Activated CD4-positive, alpha-beta T cell treated with anti-CD3 and anti-CD28 coated beads, Interleukin-10, Interleukin-2, amounts not matched to agents 100 ng/mL and 50 ng/mL, durations not matched to agents 16 hours and 8 hours (primary cell): ENCODE measurements at regions not wholly inside any gene's neighbourhood (a gene's known extent, or its start where the extent isn't known, plus 50 kb on each side); places are given as distances from the start of the nearest gene placed in this dataset.

ENCODE experiments used
- DNase-seq: peaks from one replicate; pipeline ENCODE4 v3.0.0-alpha.2; 2020

GRCh38 chr6:18675881-18676280 is 288.7 kb downstream of the RNF144B start:
- DNase-seq, result no peak

DNA sequence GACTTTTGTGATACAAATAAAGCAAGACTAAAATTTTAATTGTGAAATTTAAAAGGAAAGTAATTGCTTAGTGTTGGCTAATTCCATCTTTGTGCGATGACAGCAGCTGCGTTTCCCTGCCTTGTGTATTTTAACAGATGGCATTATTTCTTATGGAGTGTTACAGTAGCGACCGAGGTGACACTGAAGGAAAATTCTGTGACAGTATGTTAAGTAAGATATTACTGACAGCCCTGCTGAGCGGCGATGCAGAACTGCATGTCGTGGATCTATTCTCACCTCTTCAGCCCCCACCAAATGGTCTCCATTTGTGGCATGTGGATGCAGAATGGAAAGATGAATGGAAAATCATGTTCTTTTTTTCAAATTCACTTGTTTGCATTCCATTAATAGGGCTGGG is 289.4 kb downstream of the RNF144B start:
- DNase-seq, result no peak

DNA sequence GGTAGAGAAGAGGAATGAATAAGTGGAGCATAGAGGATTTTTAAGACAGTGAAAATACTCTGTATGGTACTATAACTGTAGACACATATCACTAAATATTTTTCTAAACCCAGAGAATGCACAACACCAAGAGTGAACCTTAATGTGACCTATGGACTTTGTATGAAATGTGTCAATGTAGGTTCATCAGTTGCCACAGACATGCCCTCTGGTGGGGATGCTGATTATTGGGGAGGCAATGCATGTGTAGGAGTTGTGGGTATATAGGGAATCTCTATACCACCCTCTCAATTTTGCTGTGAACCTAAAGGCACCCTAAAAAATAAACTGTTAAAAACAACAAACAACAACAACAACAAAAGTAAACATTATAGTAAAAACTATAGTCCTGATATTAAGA is 293.7 kb downstream of the RNF144B start:
- no peak for DNase-seq

- no peak for DNase-seq
Measured at GRCh38 chr6:18681832-18682503, 294.8 kb downstream of the RNF144B start.

DNA sequence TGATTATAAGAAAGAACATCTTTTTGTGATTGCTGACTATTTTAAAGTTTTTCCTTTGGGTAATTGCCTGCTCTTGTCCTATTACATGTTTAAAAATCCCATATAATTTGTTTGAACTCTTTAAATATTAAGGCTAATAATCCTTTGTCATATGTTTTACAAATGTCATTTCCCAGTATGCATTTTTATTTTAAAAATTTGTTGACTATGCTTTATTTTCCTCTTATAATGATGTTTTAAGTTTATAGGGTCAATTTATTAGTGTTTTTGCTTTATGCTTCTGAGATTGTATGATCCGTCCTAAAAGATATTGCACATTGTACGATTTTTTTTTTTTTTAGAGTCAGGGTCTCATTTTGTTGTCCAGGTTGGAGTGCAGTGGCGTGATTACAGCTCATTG is 297.2 kb downstream of the RNF144B start:
- DNase-seq, result no peak

- no peak for DNase-seq
Measured at GRCh38 chr6:18692929-18693685, 306.0 kb downstream of the RNF144B start.

GRCh38 chr6:18693881-18694280 is 306.7 kb downstream of the RNF144B start:
- DNase-seq, result no peak

- no peak for DNase-seq
Measured at GRCh38 chr6:18703546-18703945, 316.4 kb downstream of the RNF144B start.

DNA sequence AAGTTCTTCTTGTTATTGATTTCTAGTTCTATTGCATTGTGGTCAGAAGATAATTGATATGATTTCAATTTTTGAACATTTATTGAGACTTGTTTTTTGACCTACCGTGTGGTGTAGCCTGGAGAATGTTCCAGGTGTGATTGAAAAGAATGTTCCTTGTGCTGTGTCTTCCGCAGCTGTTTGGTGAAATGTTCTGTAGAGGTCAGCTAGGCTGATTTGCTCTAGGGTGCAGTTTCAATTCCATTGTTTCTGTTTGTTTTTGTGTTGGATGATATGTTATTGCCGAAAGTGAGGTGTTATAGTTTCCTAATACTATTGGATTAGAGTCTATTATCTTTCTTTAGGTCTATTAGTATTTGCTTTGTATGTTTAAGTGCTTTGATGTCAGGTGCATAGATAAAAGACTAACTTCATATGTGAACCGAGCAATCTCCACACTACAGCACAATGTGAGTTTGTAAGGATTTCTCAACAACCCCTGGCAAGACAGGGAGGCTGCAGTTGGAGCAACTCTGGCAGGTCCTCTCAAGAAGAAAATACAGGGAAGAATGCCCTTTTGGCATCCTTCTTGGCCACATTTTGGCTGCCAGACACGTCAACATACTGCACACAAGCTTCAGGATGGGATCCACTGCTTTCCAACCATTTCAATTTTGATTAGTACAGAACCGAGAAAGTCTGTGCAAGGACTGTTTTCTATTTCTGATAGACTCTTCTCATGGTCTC is 320.7 kb downstream of the RNF144B start:
- DNase-seq, result no peak

DNA sequence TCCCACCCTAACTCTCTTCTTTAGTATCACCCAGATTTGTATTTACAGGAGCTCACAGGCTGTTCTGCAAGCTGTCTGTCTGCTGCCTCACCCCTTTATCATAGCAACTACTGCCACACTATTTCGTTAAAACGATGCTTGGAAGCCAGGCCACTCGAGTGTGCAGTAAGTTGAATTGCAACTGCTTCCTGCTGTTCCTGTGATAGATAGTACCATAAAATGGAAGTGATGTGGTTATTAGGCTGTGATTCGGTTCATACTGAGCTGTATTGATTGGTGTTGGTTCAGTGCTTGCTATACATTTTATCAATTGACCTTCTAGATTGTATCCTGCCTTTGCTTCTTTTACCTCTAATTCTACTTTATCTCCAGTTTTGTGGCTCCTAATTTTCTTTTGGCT is 325.4 kb downstream of the RNF144B start:
- DNase-seq, result no peak

GRCh38 chr6:18720075-18720474 is 332.9 kb downstream of the RNF144B start:
- DNase-seq, result no peak

- DNase-seq, result no peak
Measured at GRCh38 chr6:18724056-18724455, 336.9 kb downstream of the RNF144B start.

- DNase-seq, result no peak
Measured at GRCh38 chr6:18725449-18725848, 338.3 kb downstream of the RNF144B start.

DNA sequence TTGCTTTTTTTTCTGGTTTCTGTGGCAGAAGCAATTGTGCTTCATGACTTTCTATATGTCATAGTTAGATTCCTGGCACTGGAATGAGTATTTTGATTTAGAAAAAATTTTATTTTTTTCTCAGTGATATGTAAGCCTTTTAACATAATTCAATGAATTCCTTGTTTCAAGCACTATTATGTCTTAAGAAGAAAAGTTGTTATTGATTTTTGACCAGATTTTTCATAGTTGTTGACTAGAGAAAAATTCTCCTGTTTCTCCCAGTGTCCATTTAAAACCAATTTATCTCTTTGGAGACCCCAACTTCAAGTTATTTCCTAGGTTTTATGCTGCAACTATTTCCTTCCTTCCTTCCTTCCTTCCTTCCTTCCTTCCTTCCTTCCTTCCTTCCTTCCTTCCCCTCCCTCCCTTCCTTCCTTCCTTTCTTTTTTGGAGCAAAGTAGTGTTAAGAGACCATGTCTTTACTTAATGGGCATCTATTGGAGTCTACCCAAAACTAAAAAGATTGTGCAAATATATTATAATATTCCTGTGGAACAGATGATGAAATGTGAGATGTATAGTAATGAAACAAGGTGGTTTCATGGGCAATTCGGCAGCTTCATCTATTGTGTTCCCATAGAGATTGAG is 346.9 kb downstream of the RNF144B start:
- DNase-seq, result no peak

DNA sequence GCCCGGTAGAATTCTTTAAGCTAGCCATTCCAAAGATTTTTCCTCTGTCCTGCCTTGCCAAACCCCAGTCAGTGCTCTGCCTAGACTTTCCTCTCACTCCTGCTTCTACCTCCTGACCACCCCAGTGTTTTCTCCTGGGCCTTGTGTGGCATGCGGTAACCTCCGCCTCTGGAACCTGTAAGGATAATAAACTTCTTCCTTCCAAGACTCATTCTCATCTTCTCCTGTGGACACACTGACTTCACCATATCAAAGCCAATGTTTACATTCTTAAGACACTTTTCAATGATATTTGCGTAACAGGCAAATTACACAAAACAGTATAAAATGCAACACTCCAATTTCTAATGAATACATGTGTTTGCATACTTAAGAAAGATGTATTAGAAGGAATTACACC is 354.6 kb downstream of the RNF144B start:
- DNase-seq, result no peak

DNA sequence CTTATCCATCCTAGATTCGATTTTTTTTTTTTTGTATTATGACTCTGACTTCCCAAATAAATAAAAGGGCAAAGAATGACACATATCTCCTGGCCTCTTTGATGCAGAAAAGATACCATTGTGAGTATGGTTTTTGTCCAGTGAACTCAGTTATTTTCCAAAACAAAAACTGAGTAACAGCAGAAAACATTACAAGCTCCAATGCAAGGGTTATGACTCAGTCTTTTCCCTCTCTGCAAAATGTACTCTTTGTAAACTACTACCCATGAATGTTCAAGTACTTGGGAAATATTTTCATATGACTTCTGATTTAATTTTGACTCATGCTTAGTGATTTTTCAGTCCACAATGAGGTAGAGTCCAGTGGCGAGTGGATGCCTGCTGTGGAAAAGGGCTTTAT is 355.3 kb downstream of the RNF144B start:
- no peak for DNase-seq

DNA sequence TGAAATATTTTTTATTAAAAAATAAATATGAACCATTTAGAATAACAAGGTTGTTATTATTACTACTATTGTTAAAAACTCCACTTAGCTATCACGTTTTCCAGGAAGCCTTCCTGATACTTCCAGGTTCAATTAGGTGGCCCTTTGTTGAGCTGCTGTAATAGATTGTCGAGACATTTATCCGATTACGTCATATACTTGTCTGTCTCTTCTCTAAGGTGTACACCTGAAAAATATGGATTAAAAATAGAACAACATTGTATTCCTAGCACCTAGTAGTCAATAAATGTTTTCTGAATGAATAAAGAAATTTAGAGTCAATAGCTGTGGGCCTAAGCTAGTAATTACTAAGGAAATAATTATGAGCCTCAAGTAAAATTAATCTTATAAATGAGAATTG is 359.6 kb downstream of the RNF144B start:
- no peak for DNase-seq

DNA sequence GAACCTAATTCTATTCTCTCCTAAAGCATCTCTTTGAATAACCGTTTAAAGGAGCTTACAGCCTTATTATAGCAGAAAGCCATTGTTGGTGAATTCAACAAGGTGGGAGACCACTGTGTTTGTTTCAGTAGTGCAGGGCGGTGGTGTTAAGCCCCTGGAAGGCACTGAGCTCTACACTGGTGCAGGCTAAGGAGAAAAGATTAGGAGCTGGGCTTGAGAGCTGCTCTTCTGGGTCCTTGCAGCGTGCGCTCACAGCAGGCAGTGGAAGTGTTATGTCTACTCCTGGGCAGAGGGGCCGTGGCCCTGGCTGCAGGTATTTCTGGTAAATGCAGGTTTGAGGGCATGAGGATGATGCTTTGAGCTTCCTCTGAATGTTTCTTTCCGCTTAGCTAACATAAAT is 361.2 kb downstream of the RNF144B start:
- no peak for DNase-seq

- no peak for DNase-seq
Measured at GRCh38 chr6:18752278-18753068, 365.3 kb downstream of the RNF144B start.

DNA sequence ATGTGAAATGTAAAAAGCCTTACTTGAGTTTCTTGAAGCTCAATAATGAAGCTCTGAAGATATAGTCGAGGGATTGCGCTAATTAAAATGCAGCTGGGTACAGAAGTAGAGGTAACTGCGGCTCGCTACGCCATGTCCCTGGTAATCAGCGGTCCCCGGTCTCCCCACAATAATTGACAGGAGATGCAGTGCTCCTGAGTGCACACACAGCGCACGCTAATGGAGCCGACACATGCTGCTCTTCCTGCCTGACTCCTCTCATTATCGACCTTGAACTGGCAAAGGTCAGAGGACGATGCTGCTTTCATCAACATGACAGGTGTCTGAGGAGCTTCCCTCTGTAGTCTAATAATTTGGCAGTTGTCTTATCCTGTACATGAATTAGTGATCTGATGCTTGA is 365.9 kb downstream of the RNF144B start:
- DNase-seq, result no peak

DNA sequence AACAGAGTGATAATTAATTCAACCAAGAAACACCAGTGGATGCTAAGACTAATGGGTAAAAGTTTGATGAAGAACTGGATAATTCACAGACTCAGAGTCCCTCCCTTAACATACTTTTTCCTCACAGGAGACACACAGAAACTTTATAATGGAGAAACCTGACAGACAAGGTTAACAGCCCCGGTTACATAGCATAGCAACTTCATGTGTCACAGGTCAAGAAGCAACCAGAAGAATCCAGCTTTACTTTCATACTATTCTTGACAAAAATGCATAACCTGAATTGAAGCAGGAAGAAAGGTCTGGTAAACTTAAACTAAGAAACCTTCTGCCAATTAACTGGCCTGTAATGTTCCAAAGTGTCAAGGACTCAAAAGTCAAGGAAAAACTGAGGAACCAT is 375.9 kb downstream of the RNF144B start:
- no peak for DNase-seq

GRCh38 chr6:18784794-18785193 is 397.6 kb downstream of the RNF144B start:
- DNase-seq, result no peak
